ENCODE measurements at regions not wholly inside any gene's neighbourhood (a gene's known extent, or its start where the extent isn't known, plus 50 kb on each side); places are given as distances from the start of the nearest gene placed in this dataset.

DNA sequence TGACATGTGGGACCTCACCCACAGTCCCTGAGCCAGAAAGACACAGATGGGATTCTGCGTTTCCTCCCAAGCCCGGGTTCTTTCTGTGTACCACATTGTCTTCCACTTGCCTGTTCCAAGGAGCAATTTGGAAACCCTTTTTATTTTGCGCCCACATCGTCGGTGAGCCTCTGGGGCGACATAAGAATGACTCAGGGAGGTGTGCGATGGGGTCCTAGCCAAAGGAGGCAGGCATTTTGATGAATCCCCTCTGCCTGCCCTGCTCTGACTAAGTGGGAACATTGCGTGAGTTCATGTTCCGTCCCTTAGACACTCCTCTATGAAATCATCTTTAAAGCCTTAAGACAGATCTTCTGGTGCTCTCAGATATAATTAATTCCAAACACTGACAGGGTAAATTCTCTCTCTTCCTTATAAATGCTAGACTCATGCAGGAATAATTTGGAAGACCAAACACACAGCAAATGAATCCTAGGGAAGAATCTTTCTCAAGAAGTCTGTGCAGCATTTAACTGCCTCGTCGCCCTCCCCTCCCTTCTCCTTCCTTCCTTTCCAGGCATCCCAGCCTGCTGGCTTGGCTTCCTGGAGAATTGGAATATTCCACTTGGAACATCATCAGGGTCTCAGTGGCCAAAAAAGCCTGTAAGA, 52.7 kb upstream of the FOXF1 start:
- DNase-seq (ENCODE audit: extremely low spot score, insufficient read length, low read depth): no peak
- FAIRE-seq: no peak

DNA sequence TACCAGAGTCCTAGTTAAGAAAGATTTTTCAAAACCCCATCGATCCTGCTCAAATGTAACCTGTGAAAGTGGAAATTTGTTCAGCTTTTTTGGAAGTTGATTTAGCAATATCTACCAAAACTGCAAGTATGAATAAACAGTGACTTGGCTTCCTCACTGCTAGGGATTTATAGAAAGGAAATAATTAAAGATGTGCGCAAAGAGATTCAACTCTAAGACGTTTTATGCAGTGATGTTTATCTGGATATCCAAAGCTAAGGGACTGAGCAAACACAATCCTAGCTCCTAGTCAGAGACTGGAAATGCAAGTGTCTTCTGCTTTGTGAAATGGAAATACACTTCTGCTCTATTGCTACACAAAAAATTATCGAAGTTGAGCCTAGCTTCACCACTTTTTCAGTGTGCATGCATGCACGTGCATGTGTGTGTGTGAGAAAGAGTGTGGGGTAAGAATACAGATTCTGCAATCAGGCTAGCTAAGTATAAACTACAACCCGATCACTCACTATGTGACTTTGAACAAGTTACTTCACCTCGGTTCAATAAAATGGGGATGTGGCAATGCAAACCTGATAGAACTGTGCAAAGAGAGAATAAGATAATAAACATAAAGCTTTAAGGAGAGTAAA, 52.1 kb upstream of the FOXF1 start:
- no peak for DNase-seq (ENCODE audit: extremely low spot score, insufficient read length, low read depth)
- no peak for FAIRE-seq

DNA sequence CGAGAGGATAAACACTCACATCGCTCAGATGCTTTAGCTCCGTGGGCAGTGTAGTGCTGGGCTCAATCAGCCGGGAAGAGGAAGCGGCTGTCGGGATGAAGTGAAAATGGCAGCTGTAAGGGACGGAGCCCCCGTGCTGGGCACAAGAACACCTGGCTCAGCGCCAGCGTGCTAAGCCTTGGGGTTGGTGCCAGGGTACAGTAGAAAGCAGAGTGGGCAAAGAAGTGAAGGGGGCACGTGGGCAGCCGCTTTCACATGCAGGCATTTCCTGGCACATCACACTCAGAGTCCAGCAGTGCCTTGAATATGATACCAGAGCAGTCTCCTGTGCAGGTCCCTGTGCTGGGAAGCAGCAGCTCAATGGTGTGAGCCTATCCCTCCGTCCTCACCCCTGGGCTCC, 51.1 kb upstream of the FOXF1 start:
- no peak for FAIRE-seq

More for the DNA sequence above, 51.1 kb upstream of the FOXF1 start:
- DNase-seq (ENCODE audit: extremely low spot score, insufficient read length, low read depth): no peak
